RCC 7860 (cell line): ENCODE measurements at regions not wholly inside any gene's neighbourhood (a gene's known extent, or its start where the extent isn't known, plus 50 kb on each side); places are given as distances from the start of the nearest gene placed in this dataset.
"Not testable (repeated sequence)": the region's sequence is repeated elsewhere in the genome, so short reads cannot be mapped to it uniquely, and the experiment has no call there.

ENCODE experiments used
- DNase-seq: peaks from one replicate; pipeline ENCODE4 v3.0.0-alpha.2; 2015; ENCODE audit warnings: low spot score
- FAIRE-seq: peaks from 2 replicates; lab custom pipeline; 2012; peaks lifted over from hg19 to GRCh38; lab: Jason Lieb, UNC

DNA sequence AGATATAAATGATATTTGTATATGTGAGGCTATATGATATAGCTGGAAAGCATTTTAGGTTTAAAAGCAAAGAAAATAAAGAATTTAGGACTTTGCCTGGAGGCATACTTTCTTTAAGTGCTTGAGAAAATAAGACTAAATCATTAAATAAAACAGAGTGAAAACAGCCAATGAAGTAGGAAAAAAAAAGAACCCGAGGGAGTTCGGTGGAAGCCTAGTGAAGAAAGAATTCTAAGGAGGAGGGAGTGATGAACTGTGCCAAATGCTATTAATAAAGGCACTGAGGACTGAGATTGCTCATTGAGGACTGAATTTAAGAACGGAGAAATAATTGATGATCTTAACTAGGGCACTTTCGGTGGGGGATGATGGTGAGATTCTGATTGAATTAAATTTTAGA is 573.5 kb downstream of the DSC3 start:
- FAIRE-seq: no peak

DNA sequence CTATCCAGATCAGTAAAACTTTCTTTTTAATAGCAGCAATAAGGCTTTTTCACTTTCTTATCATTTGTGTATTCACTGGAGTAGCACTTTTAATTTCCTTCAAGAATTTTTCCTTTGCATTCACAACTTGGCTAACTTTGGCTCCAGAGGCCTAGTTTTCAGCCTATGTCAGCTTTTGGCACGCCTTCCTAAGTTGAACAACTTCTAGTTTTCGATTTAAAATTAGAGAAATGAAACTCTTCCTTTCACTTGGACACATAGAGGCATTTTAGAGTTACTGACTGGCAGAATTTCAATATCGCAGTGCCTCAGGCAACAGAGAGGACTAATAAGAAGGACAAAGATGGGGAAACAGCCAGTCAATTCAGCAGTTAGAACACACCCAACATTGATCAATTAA is 577.4 kb downstream of the DSC3 start:
- DNase-seq: no peak
- no peak for FAIRE-seq

More for the DNA sequence above, 573.5 kb downstream of the DSC3 start:
- no peak for DNase-seq

GRCh38 chr18:30457156-30457555 is 585.4 kb downstream of the DSC3 start:
- DNase-seq: no peak
- no peak for FAIRE-seq

- FAIRE-seq (no peak), DNase-seq (no peak)
Measured at GRCh38 chr18:30455741-30456140, 586.8 kb downstream of the DSC3 start.

GRCh38 chr18:30454920-30455319 is 587.6 kb downstream of the DSC3 start:
- FAIRE-seq (no peak), DNase-seq (no peak)

- DNase-seq (no peak), FAIRE-seq (no peak)
Measured at GRCh38 chr18:30451981-30452380, 590.6 kb downstream of the DSC3 start.

- FAIRE-seq (no peak), DNase-seq (no peak)
Measured at GRCh38 chr18:30450927-30451326, 591.6 kb downstream of the DSC3 start.

- DNase-seq (no peak), FAIRE-seq (no peak)
Measured at GRCh38 chr18:30446605-30447004, 595.9 kb downstream of the DSC3 start.

- DNase-seq (no peak), FAIRE-seq (no peak)
Measured at GRCh38 chr18:30444544-30444943, 598.0 kb downstream of the DSC3 start.

GRCh38 chr18:30440351-30440750 is 602.2 kb downstream of the DSC3 start:
- no peak for DNase-seq
- no peak for FAIRE-seq

DNA sequence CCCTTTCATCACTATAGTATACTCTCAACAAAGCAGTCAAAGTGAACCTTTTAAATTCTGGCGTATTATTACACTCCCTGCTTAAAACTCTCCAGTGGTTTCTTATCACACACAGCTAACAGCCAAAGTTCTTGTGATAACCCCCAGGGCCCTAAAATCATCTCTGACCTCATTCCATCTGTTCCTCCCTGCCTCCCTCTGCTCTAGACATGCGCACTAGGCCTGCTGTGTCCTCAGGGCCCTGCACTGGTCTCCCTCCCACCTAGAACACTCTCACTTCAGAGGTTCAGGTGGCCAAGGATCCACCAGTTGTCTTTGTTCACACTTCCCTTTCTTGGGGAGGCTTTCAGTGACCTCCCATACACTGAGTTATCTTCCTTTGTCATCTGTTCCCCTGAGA is 603.4 kb downstream of the DSC3 start:
- DNase-seq: no peak
- FAIRE-seq: no peak

GRCh38 chr18:30432349-30432748 is 610.2 kb downstream of the DSC3 start:
- FAIRE-seq (no peak), DNase-seq (no peak)

GRCh38 chr18:30419399-30419798 is 623.1 kb downstream of the DSC3 start:
- not testable (repeated sequence) for FAIRE-seq, DNase-seq

DNA sequence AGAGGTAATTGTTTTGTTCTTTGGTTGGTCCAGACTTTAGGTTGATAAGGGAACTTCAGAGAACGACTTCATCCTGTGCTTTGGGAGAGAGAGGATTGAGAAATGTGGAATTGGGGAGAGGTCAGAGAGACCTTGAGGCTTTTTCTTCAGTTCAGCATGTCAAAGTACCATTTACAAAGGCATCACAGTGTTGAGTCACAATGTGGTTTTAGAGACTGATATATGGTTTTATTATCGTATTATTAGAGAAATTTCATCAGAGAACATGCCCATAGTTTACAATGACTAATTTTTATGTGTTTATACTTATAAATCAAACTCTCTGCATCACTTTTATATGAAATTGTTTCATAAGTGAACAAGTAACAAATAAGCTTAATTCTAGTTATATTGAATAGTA is 626.6 kb downstream of the DSC3 start:
- FAIRE-seq (no peak), DNase-seq (no peak)

DNA sequence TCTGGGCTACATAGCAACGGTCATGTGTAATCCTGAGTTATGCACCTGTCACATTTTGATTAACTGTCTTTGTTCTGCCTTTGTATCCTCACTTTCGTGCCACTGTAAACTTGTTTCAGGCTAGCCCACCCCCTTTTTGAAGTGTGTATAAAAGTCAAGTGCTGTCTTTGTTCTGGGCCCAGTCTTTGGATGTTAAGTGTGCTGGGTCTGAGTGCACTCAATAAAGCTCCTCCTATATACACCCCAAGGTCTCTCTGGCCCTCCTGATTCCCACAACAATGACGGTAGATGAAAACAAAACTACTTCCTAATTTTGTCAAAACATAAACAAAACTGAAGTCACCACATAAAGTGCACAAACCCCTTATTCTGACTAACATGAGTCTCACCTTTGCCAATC is 633.4 kb downstream of the DSC3 start:
- no peak for FAIRE-seq

DNA sequence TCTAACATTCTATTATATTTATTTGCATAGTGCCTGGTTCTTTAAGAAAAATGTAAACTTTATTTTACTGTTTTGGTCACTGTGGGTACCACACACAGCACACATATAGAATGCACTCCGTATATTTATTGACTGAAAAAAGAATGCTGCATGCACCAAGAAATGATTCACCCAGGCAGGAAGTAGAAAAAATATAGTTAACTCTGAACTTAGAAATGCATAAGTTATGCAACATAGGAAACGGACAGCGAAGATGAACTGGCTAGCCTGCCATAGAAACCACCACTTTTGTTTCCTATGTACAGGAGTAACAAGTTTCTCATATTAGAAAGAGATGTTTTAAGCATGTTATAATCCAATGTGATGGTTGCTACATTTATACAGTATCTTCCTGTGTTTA is 635.8 kb downstream of the DSC3 start:
- no peak for DNase-seq
- no peak for FAIRE-seq

More for the DNA sequence above, 633.4 kb downstream of the DSC3 start:
- no peak for DNase-seq

DNA sequence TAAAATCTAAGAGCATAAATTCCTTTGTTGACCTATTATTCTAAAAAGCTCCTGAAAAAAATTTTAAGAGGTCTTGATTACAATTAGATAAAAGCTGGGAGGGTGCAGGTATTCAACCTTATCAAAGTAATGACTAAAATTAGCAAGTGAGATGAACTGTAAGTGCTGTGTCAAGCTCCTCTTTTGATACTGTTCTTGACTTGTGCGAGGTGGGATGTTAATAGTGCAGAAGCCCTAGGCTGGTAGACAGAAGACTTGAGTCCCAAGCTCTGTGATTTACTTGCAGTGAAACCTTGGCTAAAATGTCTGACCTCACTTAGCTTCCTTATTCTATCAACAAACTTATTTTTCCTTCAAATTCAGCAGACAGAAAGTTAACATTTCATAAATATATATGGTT is 637.5 kb downstream of the DSC3 start:
- FAIRE-seq: no peak

GRCh38 chr18:30404422-30404821 is 638.1 kb downstream of the DSC3 start:
- DNase-seq (no peak), FAIRE-seq (no peak)

More for the DNA sequence above, 637.5 kb downstream of the DSC3 start:
- DNase-seq: no peak

GRCh38 chr18:30403278-30403677 is 639.3 kb downstream of the DSC3 start:
- no peak for DNase-seq
- FAIRE-seq: no peak

DNA sequence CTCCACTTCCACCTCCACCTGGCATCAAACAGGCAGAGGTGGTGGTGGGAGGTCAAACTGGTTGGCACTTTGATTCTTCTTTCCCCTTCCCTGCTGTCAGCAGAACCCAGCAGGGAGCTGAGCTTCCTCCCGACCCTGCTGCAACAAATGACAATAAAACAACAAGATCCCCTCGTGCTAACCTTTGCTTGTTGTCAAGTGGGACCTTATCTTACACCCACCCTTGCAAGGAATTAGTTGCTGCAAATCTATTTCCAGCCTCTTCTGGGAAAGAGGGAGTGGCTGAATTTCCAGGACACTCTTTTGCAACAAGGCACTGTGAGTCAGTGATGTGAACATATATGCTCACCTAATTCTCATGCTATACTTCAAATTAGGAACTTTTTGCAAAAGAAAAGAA is 655.1 kb downstream of the DSC3 start:
- DNase-seq (no peak), FAIRE-seq (no peak)

DNA sequence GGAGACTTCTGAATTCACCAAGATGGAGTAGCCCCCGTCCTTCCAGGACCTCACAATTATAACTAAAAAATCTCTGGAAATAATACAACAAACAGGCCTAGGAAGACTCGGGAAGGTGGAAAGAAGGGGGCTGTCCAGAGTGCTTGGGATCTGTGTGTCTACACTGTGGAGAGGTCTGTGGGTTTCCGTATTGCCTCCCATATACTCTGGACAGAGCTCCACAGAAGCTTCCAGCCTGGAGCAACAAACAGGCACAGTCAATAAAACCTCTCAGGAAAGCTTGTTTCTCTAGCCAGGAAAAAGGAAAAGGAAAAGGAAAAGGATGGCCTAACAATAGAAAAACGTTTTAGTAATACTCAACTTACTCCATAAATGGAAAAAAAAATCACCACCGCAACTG is 655.9 kb downstream of the DSC3 start:
- DNase-seq (no peak), FAIRE-seq (no peak)

GRCh38 chr18:30385684-30386083 is 656.9 kb downstream of the DSC3 start:
- DNase-seq: no peak
- FAIRE-seq: no peak

- FAIRE-seq (no peak), DNase-seq (no peak)
Measured at GRCh38 chr18:30381826-30382225, 660.7 kb downstream of the DSC3 start.

GRCh38 chr18:30378097-30378496 is 664.4 kb downstream of the DSC3 start:
- FAIRE-seq: no peak
- no peak for DNase-seq
